Liver (tissue), 8 donors: ENCODE measurements at regions not wholly inside any gene's neighbourhood (a gene's known extent, or its start where the extent isn't known, plus 50 kb on each side); places are given as distances from the start of the nearest gene placed in this dataset.

ENCODE experiments used
- DNase-seq: peaks from one replicate; pipeline ENCODE4 v3.0.0-alpha.2; 2017; ENCODE audit warnings: low spot score
- H3K27ac ChIP-seq, 2 donors: one replicate each; pipeline ENCODE4 v1.7.0; 2013; ENCODE audit warnings: inconsistent platforms in 2 of 2, low read length in 2 of 2, control low read depth in 1 of 2, low read depth in 1 of 2, mild to moderate bottlenecking in 1 of 2
- H3K27me3 ChIP-seq, 4 donors: one replicate each; pipeline versions ENCODE4 v1.6.1 to v1.7.0; 2013; ENCODE audit warnings: low read length in 3 of 4, inconsistent platforms in 1 of 4, mild to moderate bottlenecking in 1 of 4, moderate library complexity in 1 of 4; ENCODE audit not compliant: control insufficient read depth in 4 of 4, insufficient read depth in 4 of 4
- H3K36me3 ChIP-seq, 4 donors: one replicate each; pipeline versions ENCODE4 v1.6.1 to v1.7.0; 2013; ENCODE audit warnings: low read length in 3 of 4, mild to moderate bottlenecking in 3 of 4, low read depth in 1 of 4, moderate library complexity in 1 of 4; ENCODE audit not compliant: control insufficient read depth in 4 of 4, insufficient read depth in 3 of 4
- H3K4me1 ChIP-seq, 4 donors: one replicate each; pipeline versions ENCODE4 v1.6.1 to v1.7.0; 2013; ENCODE audit warnings: low read length in 3 of 4, mild to moderate bottlenecking in 3 of 4, moderate library complexity in 1 of 4; ENCODE audit not compliant: control insufficient read depth in 4 of 4, insufficient read depth in 4 of 4
- H3K4me3 ChIP-seq, 3 donors: one replicate each; pipeline versions ENCODE4 v1.6.1 to v1.7.0; 2013; ENCODE audit warnings: low read length in 3 of 3, control low read depth in 1 of 3, low read depth in 1 of 3, mild to moderate bottlenecking in 1 of 3
- H3K9ac ChIP-seq, 2 donors: one replicate each; pipeline ENCODE4 v1.7.0; 2013; ENCODE audit warnings: low read length in 2 of 2, mild to moderate bottlenecking in 2 of 2, moderate library complexity in 2 of 2, control low read depth in 1 of 2, low read depth in 1 of 2
- H3K9me3 ChIP-seq, 4 donors: one replicate each; pipeline versions ENCODE4 v1.6.1 to v1.7.0; 2013; ENCODE audit warnings: low read length in 3 of 4; ENCODE audit not compliant: control insufficient read depth in 4 of 4
- EGR1 ChIP-seq, 2 donors: IDR thresholded peaks; 2 replicates each; pipeline ENCODE4 v1.6.1; 2016 to 2018; ENCODE audit warnings: antibody characterized with exemption in 2 of 2, low read depth in 2 of 2
- FOXA1 ChIP-seq: IDR thresholded peaks from 2 replicates; pipeline ENCODE4 v1.6.1; 2016; ENCODE audit warnings: antibody characterized with exemption
- FOXA2 ChIP-seq: IDR thresholded peaks from 2 replicates; pipeline ENCODE4 v1.6.1; 2016; ENCODE audit warnings: antibody characterized with exemption
- HNF4G ChIP-seq: IDR thresholded peaks from 2 replicates; pipeline ENCODE4 v1.6.1; 2016; ENCODE audit warnings: antibody characterized with exemption
- JUND ChIP-seq, 2 donors: IDR thresholded peaks; 2 replicates each; pipeline ENCODE4 v1.6.1; 2016; ENCODE audit warnings: antibody characterized with exemption in 2 of 2
- NR2F2 ChIP-seq: IDR thresholded peaks from 2 replicates; pipeline ENCODE4 v1.6.1; 2016; ENCODE audit warnings: antibody characterized with exemption
- RXRA ChIP-seq, 2 donors: IDR thresholded peaks; 2 replicates each; pipeline ENCODE4 v1.6.1; 2017 to 2018; ENCODE audit warnings: antibody characterized with exemption in 2 of 2, mild to moderate bottlenecking in 1 of 2
- SP1 ChIP-seq: IDR thresholded peaks from 2 replicates; pipeline ENCODE4 v1.6.1; 2018; ENCODE audit warnings: antibody characterized with exemption, mild to moderate bottlenecking
- TAF1 ChIP-seq: conservative IDR thresholded peaks from 2 replicates; pipeline ENCODE4 v1.6.1; 2016; ENCODE audit warnings: antibody characterized with exemption, mild to moderate bottlenecking
- WGBS: extraction: QIAGEN DNeasy Blood & Tissue Kit; methylation state at CpG from one replicate; pipeline ENCODE4 v1.1.7; 2013; 5-methylcytosine and 5-hydroxymethylcytosine counted together
- TF ChIP-seq, protein P1 (sequence below): fragments of 150-350 bp; IDR thresholded peaks from 2 replicates; pipeline ENCODE4 v1.5.1; 2017; ENCODE audit warnings: improper control_type of control experiment, low read depth, low read length; ENCODE audit not compliant: missing input control
- TF ChIP-seq, protein P2 (sequence below): IDR thresholded peaks from 2 replicates; pipeline ENCODE4 v1.6.1; 2016; ENCODE audit warnings: antibody characterized with exemption
- TF ChIP-seq, protein P3 (sequence below): IDR thresholded peaks from 2 replicates; pipeline ENCODE4 v1.6.1; 2016; ENCODE audit warnings: antibody characterized with exemption, mild to moderate bottlenecking
- TF ChIP-seq, protein P4 (sequence below): IDR thresholded peaks from 2 replicates; pipeline ENCODE4 v1.6.1; 2016; ENCODE audit warnings: antibody characterized with exemption
- donor health status: healthy.
- donor health status: healthy.
- donor health status: healthy.
- donor health status: healthy.
- donor health status: healthy.

DNA sequence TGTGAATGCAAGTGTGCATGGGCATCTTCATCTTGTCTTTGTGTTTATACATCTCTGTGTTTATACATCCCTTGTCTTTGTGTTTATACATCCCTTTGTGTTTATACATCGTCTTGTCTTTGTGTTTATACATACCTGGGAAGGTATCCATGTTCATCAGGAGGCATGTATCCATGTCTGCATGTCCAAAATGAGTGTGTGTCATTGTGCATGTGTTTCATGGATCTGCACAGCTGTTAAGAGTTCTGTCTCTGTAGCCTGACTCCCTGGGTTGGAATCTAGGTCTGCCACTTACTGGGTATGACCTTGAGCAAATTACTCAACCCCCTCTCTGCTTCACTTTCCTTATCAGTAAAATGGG lies 50.1 kb upstream of the SIRPA start:
- Histone ChIP-seq H3K4me1 (no peaks in the 10 kb centered on the region), H3K4me3 (no peak overlapping the region), H3K9me3 (no peaks in the 10 kb centered on the region), H3K27ac (no peak overlapping the region), H3K27me3 (no peaks in the 10 kb centered on the region), H3K36me3 (no peaks in the 10 kb centered on the region), H3K9ac (no peak overlapping the region)
- TF ChIP-seq, protein P1, sequence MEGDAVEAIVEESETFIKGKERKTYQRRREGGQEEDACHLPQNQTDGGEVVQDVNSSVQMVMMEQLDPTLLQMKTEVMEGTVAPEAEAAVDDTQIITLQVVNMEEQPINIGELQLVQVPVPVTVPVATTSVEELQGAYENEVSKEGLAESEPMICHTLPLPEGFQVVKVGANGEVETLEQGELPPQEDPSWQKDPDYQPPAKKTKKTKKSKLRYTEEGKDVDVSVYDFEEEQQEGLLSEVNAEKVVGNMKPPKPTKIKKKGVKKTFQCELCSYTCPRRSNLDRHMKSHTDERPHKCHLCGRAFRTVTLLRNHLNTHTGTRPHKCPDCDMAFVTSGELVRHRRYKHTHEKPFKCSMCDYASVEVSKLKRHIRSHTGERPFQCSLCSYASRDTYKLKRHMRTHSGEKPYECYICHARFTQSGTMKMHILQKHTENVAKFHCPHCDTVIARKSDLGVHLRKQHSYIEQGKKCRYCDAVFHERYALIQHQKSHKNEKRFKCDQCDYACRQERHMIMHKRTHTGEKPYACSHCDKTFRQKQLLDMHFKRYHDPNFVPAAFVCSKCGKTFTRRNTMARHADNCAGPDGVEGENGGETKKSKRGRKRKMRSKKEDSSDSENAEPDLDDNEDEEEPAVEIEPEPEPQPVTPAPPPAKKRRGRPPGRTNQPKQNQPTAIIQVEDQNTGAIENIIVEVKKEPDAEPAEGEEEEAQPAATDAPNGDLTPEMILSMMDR, result no peak
- TF ChIP-seq JUND (IDR thresholded peaks at IDR 0.05) (no peak), HNF4G (no peak), RXRA (IDR thresholded peaks at IDR 0.05) (no peak), EGR1 (IDR thresholded peaks at IDR 0.05; ENCODE audit: low read depth in 2 of 2) (no peak), SP1 (no peak), TAF1 (no peak), NR2F2 (no peak), FOXA2 (no peak), FOXA1 (no peak)
- TF ChIP-seq, protein P2, sequence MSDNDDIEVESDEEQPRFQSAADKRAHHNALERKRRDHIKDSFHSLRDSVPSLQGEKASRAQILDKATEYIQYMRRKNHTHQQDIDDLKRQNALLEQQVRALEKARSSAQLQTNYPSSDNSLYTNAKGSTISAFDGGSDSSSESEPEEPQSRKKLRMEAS, result no peak
- TF ChIP-seq, protein P3, sequence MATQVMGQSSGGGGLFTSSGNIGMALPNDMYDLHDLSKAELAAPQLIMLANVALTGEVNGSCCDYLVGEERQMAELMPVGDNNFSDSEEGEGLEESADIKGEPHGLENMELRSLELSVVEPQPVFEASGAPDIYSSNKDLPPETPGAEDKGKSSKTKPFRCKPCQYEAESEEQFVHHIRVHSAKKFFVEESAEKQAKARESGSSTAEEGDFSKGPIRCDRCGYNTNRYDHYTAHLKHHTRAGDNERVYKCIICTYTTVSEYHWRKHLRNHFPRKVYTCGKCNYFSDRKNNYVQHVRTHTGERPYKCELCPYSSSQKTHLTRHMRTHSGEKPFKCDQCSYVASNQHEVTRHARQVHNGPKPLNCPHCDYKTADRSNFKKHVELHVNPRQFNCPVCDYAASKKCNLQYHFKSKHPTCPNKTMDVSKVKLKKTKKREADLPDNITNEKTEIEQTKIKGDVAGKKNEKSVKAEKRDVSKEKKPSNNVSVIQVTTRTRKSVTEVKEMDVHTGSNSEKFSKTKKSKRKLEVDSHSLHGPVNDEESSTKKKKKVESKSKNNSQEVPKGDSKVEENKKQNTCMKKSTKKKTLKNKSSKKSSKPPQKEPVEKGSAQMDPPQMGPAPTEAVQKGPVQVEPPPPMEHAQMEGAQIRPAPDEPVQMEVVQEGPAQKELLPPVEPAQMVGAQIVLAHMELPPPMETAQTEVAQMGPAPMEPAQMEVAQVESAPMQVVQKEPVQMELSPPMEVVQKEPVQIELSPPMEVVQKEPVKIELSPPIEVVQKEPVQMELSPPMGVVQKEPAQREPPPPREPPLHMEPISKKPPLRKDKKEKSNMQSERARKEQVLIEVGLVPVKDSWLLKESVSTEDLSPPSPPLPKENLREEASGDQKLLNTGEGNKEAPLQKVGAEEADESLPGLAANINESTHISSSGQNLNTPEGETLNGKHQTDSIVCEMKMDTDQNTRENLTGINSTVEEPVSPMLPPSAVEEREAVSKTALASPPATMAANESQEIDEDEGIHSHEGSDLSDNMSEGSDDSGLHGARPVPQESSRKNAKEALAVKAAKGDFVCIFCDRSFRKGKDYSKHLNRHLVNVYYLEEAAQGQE, result no peak
- TF ChIP-seq, protein P4, sequence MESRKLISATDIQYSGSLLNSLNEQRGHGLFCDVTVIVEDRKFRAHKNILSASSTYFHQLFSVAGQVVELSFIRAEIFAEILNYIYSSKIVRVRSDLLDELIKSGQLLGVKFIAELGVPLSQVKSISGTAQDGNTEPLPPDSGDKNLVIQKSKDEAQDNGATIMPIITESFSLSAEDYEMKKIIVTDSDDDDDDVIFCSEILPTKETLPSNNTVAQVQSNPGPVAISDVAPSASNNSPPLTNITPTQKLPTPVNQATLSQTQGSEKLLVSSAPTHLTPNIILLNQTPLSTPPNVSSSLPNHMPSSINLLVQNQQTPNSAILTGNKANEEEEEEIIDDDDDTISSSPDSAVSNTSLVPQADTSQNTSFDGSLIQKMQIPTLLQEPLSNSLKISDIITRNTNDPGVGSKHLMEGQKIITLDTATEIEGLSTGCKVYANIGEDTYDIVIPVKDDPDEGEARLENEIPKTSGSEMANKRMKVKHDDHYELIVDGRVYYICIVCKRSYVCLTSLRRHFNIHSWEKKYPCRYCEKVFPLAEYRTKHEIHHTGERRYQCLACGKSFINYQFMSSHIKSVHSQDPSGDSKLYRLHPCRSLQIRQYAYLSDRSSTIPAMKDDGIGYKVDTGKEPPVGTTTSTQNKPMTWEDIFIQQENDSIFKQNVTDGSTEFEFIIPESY, result no peak
- WGBS, result 36% methylated on average over 1 of the region's 1 CpG
- no peak for DNase-seq

DNA sequence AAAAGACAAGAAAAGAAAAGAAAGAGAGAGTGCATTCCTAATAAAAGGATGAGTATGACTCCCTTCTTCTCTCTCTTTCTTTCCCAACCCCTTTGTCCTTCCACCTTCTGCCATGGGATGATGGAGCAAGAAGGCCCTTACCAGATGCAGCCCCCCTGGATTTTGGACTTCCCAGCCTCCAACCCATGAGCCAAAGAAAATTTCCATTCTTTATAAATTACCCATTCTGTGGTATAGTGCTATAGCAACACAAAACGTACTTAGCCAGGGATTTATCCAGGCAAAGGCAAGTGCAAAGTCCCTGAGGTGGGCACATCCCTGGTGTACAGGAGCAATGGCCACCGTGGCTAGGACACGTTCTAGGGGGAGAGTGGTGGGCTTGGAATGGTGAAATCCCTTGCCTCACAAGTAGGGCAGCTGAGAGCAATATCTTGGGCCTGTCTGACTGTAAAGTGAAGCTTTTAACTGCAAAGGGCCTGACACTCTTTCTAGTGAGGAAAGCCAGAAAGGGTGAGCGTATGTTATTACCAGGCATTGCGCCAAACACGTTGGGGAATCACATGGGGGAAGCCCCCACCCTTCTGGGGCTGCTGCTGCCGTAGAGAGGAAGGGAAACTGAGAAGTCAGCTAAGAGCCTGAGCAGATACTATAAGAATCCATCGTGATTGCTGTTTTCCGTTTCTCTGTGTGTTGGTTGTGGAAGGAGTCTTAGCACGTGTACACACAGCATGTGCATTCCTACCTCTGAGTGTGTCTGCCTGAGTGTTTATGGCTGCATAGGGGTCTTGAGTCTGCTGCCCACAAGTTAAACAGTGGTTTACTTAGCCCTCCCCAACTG lies 50.7 kb upstream of the SIRPA start:
- no peak overlapping the region for H3K27ac ChIP-seq
- H3K9me3 ChIP-seq, result no peaks in the 10 kb centered on the region
- H3K9ac ChIP-seq, result no peak overlapping the region
- 51% methylated on average over 10 of the region's 10 CpGs for WGBS
- no peaks in the 10 kb centered on the region for H3K36me3 ChIP-seq
- no peak overlapping the region for H3K4me3 ChIP-seq
- peak in 1 of 2 donors; percentile 34 for TF ChIP-seq EGR1 (IDR thresholded peaks at IDR 0.05; ENCODE audit: low read depth in 2 of 2)
- TF ChIP-seq SP1, result no peak
- TF ChIP-seq, protein P2, result peak; percentile 39
- H3K4me1 ChIP-seq, result no peaks in the 10 kb centered on the region
- no peak for DNase-seq
- H3K27me3 ChIP-seq, result no peaks in the 10 kb centered on the region
